HG03064 (cell line): ENCODE measurements at regions not wholly inside any gene's neighbourhood (a gene's known extent, or its start where the extent isn't known, plus 50 kb on each side); places are given as distances from the start of the nearest gene placed in this dataset.

Source experiments
- ATAC-seq: cut with Tn5 transposase; IDR thresholded peaks from one replicate; pipeline ENCODE4 v1.9.1; 2021; ENCODE audit warnings: low read depth; ENCODE audit not compliant: unreplicated experiment

DNA sequence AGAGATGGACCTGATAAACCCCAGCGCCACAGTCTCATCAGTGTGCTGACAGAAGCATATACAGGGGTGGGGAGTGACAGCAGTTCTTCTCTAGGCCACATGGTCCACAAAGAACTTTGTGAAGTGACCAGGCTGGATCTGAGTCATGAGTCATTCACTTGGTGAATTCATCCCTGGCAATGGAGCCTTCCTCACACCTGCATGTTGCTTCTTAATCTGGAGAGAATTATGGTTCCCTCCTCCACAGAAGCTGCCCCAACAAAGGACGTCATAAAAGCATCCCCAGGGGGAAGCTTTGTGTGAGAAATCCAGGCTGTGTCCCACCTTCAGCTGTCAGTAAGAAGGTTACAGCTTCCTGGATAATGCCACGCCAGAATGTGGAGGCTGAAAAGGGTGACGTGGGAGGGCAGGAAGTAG, 215.6 kb upstream of the MAF start:
- no peak for ATAC-seq

DNA sequence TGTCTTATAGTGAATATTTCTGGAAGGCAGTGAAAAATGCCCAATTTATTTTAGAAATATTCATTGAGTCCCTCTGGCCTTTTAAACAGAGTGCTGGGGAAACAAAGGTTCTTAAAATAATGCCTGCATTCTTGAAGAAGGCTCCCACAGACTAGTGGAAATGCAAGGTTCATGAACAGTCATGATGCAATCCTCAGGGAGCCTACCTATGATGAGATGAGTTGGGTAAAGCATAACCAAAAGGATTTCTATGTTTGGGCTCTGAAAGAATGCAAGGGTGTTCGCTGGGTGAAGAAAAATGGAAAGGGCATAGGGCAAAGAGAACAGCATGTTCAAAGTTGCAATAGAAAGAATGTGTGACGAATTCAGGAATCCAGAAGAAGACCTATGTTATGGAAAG, 214.5 kb upstream of the MAF start:
- ATAC-seq, result no peak

DNA sequence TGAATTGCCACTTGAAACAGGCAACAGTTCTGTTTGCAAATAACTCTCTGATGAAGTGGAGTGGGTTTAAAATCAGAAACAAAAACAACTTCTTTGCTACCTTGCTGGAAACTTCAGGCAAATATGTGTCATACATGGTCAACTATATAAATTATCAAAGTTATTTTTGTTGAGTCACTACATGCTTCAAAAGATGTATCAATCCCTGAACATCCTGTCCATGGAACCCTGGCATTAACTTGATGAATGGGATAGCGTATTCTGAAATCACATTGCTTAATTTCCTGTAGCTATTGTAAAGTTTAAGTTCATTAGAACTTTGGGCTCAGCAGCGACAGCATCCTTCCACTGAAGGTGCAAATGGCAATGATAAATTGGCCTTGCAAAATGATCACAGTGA, 213.6 kb upstream of the MAF start:
- ATAC-seq, result no peak

DNA sequence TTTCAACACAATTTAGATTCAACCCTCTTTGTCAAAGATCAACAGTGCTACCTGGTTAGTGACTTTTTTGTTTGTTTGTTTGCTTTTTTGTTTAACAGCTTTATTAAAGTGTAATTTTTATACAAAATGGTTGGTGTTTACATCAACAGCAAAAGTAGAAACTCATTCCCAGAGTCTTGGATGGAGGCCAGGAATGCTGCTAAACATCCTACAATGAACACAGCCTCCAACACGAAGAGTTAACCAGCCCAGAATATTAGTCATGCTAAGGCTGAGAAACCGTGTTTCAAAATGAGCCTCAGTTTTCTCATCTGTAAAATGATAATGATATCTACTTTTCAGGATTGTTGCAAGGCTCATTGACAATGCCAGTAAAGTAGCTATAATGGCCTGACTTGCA, 211.0 kb upstream of the MAF start:
- ATAC-seq, result no peak

DNA sequence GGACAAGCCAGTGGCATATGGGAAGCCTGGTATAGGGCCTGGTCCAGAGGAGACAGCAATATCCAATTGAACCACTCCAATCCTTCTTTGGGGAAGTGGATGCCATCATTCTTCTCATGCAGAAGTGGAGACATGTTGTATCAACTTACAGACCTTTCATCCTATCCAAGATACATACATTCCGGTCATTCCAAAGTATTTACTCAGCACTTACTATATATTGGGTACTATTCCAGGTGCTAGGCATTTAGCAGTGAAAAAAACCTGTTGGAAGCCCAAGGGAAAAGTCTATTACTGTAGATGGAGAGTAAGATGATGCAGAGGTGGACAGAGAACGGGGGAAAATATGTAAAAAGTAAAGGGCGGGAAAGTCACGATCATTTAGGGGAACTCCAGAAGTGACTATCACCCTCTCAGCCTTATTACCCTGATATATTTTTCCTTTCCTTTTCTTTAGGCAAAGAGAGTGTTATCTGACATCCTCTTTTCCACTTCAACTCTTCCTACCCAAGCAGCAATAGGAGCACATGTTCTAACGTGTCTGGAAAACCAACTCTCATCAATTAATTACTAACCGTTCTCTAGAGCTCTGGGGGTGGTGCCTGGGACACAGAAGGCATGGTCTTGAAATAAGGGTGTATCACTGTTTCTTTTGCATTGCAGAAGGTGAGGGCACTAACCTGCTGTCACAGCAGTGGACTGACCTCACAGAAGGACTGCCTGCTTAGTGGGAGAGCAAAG, 210.1 kb upstream of the MAF start:
- no peak for ATAC-seq

DNA sequence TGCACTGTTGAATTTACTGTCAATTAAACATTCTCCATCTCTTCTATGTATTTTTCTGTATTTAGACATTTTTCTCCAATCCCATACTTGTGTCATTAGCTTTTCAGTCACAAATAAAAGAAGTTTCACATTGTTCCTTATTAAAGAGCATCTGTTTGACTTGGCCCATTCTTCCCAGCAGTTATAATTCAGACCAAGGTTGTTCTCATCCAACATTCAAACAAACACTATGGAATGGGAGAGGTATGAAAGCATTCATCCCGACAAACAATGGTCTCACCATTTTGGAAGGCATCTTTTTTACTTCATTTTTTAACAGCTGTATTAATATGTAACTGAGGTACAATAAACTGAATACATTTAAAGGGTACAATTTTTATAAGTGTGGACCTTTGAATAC, 208.8 kb upstream of the MAF start:
- no peak for ATAC-seq

DNA sequence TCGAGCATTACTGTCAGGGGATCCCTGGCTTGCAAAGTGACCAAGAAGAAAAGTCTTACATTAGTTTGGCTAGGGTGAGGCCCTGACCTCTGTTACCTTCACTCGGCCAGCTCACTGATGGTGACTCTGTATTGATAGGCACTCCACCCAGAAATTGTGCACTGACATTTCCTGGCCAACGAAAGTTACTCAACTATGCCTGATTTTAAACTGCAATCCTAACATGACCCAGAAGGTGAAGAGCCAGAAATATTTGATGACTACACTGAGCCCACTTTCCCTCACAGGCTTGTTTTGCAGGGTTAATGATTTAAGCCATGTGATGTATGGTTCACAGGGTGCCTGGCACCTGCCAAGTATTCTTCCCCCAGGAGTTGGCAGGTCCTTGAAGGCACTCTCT, 208.2 kb upstream of the MAF start:
- no peak for ATAC-seq

DNA sequence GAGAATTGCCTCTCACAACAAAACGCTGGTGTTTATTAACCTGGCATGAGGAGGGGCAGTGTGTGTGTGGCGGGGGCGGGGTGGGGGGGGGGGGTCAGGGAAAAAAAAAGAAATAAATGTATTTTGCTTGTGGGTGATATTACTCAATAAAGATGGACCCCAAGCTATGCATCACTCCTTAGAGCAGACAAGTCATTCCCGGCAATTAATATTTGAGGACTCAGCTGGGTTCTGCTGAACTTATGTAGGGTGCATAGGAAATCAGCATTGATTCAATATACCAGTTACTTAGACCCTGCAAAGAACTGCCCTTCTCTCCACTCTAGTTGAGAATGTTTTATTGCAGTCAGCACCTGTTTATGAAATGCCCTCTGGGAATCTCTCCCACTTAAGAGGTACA, 206.2 kb upstream of the MAF start:
- ATAC-seq, result no peak

DNA sequence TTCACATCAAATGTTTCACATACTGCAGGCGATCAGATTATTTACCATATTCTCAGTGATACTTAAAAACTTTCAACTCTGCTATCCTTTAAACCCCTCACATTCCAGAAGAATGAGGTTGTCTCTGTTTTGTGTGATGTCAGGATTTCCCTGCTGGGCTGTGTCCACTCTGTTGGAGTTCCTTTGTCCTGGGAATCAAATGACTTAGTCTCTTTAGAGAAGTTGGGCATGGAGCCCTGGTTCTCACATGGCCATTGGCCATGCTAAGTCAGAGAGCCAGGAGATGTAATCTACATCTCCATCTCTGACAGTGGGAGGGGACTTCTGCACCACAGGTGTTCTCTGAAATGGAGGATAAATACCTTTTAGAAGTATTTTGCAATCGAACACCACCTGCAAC, 205.1 kb upstream of the MAF start:
- no peak for ATAC-seq

DNA sequence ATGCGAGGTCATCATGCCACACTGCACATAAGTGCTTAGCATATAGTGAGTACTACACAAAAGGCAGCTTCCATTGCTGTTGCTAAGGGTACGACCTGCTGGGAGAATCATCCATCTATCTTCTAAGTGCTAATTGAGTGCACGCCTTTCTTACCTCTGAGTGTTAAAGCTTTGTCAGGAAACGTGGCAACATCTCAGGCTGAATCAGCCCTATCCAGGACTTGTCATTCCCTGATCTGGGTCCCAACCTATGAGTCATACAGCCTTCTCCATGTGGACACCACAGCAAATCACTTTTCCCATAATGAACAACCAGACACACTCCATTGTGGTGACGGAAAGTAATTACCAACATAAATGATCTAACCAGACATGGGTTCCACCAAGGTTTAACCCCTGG, 201.1 kb upstream of the MAF start:
- ATAC-seq, result no peak

DNA sequence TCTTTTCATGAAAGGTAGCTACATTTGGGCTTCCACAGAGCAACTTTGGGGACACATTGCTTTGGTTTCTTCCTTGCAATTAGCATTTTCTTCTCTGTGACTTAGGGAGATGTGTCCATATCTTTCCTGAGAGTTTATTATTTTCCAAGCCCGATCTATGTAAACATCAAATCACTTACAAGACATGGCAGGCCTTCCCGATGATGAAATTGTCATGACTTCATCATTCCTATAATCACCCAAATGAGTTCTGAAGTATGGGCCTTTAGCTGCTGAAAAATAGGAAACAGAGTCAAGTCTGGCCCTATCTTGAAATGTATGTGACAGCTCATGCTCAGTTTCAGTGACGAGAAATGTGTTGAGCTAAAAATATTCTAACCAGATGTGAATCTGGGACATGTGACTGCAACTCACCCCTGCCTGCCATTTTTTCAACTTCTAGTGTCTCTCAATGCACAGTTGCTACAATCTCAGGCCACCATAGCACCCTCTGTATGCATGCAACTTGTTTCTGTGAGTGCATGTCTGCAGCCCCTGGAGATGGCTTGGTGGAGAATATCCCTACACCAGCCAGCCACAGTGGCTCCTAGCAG, 199.6 kb upstream of the MAF start:
- ATAC-seq, result no peak

DNA sequence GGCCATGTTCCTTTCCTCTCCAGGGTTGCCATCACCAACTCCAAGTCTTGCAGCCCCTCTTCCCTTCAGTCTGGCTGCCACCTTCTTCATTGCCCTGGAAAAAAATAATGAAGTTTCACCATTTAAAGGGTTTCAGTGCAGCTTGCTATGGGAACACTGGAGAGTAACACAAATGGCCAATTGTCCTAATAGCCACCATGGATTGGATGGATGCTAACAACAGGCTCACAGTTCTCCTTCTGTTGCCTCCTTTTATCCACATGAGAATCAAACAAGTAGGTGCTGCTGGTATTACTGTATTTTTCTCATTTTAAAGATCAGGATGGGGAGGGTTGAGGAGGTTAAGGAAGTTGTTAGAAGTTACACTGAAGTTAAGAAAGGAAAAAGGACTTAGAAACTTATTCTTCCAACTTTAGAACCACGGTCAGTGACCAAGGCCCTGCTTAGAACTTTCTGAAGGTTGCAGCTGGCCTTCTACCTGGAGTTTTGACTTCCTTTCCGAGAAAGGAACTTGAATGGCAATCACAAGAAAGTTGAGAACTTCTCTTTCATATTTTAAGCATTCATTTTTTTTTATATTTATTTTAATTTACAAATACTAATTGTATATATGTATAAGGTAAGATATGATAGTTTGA, 198.0 kb upstream of the MAF start:
- no peak for ATAC-seq

DNA sequence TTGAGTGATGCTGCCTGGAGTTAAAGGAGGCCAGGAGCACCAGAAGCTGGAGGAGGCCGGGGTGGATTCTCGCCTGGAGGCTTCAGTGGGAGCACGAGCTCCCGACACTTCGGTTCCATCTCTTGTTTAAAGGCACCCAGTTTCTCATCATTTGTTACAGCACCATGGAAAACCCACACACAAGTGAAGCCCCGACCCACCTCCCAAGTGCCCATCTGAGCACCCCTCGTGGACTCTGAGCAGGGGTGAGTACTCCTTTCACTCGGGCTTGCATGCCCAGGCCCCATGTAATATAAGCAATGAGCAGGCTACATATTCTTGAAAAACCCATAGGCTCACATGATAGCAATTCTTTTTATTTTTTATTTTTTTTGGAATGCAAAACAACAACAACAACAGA, 196.9 kb upstream of the MAF start:
- no peak for ATAC-seq

DNA sequence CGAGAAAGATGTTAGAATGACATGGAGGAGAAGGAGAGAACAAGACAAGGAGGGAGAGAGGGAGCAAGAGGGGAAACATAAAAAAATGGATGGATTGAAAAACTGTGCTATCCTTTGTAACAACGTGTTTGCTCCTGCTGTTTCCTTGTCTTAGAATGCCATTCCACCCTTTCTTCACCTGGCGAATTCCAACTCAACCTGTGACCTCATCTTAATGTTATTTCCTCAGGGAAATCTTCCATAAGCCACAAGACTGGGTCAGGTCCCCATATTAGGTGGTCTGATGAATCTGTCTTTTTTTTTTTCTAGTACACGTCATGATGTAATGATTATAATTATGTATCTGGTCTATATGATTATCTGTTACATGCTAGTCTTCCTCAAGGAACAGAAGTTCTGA, 195.0 kb upstream of the MAF start:
- ATAC-seq, result no peak

DNA sequence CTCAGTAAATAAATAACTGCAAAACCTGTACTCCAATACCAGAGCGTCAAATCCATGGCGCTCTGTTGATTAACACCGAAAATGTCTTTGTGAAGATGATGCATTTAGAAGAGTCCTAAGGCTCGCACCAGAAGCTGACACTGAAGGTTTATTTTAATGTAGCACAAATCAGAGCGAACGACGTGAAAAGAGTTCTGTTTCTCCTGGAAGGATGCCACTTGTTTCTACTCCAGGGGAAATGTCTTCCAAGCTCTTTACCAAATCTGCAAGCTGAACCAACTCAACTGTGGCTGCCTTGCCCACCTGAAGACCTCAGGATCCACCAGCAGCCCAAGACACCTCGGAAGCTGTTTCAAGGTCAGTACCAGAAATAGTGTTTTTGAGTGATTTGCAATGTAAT, 194.4 kb upstream of the MAF start:
- ATAC-seq, result no peak

DNA sequence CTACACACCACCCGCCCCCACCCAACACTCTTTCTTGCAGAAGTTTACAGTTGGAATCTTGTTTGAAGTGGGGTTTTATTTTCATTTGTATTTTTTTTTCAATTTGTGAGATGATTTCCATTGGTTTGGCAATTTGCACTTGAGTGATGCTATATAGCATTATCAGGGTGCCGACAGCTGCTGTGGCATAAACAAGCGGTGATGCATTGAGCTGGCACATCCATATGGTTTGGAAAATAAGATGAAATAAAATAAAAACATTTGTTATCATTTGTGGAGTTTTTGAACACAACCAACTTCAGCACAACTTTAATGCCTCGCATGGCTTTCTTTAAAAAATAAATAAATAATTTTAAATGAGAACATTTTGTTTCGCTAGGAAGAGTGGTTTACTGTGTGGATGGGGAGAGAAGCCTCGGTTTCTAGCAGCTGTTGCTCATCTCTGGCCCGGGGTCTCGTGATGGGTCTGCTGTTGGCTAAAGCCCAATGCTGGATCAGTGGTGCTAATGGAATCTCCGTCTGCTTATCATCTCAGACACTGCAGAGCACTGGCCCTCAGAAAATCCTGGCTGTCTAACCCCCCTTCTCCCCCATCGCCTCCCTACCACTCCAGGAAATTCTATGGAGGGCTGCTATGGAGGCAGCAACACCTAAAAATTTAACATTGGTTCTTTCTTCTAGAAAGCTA, 192.3 kb upstream of the MAF start:
- no peak for ATAC-seq

DNA sequence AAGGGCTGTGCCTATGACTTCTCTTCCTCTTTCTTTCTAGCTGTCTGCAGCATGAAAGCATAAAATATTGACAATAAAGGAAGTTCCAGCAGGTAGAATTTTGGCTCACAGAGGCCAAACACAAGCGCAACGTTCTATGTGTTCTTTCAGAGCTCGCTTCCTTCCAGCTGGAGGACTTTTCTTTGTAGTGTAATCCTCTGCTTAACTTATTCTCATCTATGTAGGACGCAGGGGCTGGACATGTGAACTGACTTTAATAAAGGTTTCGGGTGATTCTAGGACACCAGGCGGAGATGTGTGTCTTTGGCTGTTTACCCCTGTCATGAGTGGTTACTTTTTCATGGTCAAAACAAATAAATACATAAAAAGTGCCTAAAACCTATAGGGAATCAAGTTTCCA, 191.5 kb upstream of the MAF start:
- no peak for ATAC-seq

DNA sequence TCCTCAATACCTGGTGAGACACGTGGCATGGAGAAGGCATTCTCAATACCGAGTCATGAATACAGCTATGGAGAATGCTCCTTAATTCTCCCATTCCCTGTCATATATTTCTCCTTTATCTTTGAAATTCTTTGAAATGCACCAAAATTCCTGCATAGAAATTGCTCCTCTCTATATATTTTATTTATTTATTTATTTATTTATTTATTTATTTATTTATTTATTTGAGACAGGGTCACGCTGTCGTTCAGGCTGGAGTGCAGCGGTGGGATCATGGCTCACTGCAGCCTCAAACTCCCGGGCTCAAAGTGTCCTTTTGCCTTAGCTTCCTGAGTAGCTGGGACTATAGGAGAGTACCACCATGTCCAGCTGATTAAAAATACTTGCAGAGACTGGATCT, 190.3 kb upstream of the MAF start:
- ATAC-seq, result no peak

DNA sequence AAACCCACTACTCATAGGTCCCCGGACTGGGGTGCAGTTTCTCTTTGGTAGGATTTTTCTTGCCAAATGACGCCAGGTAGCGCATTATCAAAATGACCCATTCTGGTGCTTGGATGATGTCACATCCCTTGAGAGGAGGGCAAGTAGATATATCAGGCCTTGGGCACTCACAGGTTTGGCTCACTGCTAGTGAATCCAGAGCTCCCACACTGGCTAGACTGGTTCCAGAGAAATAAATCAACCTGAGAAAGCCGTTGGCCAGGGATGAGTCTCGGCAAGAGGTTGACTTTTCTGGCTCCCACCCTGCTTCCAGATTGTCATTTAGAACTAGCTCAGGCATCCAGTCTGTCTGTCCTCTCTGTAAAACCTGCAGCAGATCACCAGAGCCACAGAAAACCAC, 188.4 kb upstream of the MAF start:
- no peak for ATAC-seq

DNA sequence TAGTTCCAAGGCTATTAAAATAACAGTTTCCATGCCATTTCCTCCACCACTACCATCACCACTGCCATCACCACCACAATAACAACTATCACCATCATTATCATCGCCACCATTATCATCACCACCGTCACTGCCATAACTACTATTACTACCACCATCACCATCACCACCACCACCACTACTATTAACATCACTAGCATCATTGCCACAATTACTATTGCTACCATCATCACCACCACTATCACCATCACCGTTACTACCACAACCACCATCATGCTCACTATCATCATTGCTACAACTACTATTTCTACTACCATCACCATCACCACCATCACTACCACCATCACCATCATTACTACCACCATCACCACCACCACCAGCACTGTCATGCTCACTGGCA, 185.9 kb upstream of the MAF start:
- ATAC-seq, result no peak

DNA sequence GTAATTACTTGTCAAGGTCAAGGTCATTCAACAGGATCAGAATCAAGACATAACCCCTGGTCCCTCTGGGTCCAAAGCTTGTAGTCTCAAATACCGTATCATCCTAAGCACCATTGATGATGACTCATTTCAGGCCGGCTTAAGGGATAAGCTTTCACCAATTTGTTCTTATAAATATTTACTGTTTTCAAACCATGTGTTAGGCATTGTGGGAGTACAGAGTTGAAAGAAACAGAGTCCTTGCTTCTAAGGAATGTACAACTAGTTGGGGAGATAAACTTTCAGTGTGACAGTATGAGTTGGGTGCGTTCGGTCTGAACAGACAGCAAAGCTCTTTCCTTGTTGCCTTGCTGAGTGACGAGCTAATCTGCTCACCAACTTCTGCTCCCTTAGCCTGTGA, 183.5 kb upstream of the MAF start:
- no peak for ATAC-seq

DNA sequence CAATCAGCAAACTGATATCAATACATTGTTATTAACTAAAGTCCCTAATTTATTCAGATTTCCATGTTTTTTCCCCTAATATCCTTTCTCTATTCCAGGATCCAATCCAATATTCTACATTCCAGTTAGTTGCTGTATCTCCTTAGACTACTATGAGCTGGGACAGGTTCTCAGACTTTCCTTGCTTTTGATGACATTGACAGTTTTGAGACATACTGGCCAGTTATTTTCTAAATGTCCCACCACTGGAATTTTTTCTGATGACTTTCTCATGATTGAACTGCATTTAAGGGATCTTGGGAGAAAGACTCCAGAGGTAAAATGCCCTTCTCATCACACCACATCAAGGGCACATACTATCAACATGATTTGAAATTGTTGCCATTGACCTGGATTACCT, 177.1 kb upstream of the MAF start:
- ATAC-seq, result no peak
